GM12874 (cell line): ENCODE measurements at regions not wholly inside any gene's neighbourhood (a gene's known extent, or its start where the extent isn't known, plus 50 kb on each side); places are given as distances from the start of the nearest gene placed in this dataset.

Source experiments
- TF ChIP-seq, protein P1 (sequence below): IDR thresholded peaks from 2 replicates; pipeline ENCODE4 v1.5.1; 2011; ENCODE audit warnings: low read depth, mild to moderate bottlenecking, control low read depth, low read length, moderate library complexity; ENCODE audit not compliant: insufficient read depth

DNA sequence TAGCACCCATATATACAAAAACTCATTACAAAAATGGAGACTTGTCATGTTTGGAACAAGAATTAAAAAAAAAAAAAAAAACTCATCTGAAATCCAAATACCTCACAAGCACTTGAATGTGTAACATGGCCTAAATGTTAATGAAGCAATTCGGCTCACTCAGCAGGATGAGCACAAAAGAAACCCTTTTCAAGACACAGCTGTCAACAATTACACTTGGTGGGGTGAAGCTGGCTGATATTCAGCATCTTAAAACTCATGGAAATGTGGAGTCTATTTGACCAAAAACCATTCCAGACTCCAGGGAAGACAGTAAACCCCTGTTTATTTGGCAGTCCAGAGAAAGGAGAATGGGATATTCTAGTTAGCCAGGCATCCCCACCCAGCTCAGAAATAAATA lies 205.4 kb upstream of the TSC22D2 start:
- TF ChIP-seq, protein P1, sequence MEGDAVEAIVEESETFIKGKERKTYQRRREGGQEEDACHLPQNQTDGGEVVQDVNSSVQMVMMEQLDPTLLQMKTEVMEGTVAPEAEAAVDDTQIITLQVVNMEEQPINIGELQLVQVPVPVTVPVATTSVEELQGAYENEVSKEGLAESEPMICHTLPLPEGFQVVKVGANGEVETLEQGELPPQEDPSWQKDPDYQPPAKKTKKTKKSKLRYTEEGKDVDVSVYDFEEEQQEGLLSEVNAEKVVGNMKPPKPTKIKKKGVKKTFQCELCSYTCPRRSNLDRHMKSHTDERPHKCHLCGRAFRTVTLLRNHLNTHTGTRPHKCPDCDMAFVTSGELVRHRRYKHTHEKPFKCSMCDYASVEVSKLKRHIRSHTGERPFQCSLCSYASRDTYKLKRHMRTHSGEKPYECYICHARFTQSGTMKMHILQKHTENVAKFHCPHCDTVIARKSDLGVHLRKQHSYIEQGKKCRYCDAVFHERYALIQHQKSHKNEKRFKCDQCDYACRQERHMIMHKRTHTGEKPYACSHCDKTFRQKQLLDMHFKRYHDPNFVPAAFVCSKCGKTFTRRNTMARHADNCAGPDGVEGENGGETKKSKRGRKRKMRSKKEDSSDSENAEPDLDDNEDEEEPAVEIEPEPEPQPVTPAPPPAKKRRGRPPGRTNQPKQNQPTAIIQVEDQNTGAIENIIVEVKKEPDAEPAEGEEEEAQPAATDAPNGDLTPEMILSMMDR, result no peak

DNA sequence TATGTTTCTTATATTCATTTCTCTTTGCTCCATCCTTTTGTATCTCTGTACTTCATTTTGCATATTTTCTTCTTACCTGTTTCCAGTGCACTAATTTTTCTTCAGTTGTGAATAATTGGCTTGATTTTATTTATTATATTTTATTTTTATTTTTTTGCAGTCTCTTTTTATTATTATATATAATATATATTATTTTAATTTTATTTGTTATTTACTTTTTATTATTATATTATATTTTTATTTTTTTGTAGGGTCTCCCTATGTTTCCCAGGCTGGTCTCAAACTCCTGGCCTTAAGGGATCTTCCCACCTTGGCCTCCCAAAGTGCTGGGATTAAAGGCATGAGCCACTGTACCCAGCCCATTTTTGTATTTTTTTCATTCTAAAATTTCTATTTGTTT lies 213.1 kb upstream of the TSC22D2 start:
- TF ChIP-seq, protein P1, result no peak

DNA sequence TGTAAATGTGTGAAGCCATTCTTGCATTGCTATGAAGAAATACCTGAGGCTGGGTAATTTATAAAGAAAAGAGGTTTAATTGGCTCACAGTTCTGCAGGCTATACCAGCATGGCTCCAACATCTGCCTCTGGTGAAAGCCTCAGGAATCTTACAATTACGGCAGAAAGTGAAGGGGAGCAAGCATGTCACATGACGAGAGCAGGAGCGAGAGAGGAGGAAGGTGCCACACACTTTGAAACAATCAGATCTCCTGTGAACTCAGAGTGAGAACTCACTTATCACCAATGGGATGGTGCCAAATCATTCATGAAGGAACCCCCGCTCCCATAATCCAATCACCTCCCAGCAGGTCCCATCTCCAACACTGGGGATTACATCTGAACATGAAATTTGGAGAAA lies 213.6 kb upstream of the TSC22D2 start:
- TF ChIP-seq, protein P1, result no peak

DNA sequence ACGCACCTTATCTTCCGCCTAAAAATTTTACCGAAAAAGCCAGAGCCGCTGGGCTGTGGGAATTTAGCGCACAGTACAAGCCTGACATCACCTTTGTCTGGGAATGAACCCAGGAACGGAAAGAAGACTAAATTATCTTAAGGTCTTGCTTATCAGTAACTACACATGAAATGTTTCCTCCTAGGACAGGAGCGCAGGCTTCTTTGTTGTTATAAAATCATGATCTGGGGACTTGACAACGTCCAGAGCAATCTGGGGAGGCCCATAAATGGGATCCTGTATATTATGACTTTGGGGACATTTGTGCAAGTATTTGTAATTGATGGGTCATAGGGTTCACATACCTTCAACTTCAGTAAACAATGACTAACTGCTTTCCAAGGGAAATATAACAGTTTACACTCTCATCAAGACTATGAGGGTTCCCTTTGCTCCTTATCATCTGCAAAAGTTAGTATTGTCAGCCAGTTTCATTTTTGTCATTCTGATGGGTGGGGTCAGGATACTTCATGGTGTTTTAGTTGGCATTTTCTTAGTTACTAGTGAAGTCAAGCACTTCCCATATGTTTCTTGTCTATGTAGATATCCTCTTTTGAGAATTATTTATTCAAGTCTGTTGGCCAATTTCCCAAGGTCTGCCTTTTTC lies 213.9 kb upstream of the PFN2 start:
- TF ChIP-seq, protein P1, result no peak

DNA sequence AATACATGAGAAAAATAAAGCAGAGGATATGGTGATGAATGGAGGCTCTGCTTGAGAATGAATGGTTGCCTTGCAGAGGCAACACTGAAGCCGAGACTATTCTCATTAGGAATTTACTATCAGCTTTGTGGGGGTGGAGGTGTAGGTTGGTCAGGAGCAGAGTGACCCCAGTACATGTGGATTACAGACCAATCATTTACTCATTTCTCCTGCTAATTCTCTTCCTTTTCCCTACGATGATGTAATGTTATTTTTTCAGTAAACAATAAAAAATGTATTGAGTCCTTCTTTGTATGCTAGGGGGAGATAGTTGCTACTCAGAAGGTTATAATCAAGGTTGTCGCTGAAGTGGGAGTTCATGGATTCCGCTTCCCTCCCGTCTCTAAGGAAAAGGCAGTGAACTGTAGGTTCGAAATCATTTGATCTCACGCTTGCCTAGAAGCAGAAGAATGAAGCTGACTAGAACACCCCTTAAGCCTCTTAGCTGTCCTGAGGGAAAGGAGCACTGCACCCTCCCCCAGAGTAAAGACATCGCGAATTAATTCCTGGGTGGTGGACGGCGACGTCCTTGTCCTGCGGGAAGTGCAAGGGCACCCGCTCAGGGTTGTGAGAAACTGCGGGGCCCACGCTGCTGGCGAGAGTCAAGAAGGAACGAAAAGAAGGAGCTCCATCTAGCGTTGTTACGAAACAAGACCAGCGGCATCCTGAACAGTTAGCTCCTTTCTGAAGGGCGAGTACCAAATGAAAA lies 213.2 kb upstream of the PFN2 start:
- TF ChIP-seq, protein P1, result peak; percentile 60

DNA sequence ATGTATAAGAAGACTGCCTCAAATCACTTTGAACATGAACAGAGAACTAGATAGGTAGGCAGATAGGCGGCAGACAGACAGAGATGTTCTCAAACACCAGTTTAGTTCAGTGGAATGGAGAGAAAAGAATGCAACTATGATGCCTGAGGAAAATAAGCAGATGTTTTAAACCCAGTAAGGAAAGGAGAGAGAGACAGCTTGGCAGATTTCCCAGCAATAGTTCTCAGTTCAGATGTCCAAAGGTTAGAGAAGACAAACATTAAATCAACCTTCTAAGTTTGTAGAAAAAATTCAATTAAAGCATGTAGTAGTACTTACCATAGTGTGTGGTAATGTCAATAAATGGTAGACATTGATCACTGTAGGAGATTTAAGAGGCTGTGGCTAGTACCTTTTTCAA lies 209.6 kb upstream of the PFN2 start:
- TF ChIP-seq, protein P1, result no peak

DNA sequence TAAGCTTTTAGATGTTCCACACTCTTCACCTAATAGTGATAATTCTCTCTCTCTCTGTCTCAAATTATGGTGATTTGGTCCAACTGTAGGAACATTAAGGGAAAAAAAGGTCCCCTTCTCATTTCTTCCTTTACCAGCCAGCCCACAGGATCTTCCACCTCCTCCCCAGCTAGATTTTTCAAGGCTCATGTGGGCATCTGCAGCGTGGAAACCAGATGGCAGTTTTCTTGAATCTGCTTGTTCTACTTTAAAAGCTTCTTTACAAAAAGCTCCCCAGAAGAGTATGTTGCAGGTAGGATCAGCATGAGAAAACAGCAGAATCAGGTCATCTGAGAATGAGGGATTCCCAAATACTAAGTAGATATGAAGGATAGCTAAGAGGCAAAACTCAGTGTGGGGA lies 208.6 kb upstream of the PFN2 start:
- TF ChIP-seq, protein P1, result no peak
